NCI-H1092 treated with DMSO at 0.1 percent for 48 hours (cell line): ENCODE measurements at regions not wholly inside any gene's neighbourhood (a gene's known extent, or its start where the extent isn't known, plus 50 kb on each side); places are given as distances from the start of the nearest gene placed in this dataset.

Source experiments
- DNase-seq: peaks from one replicate; lab custom pipeline; 2025; lab: John Stamatoyannopoulos, UW

DNA sequence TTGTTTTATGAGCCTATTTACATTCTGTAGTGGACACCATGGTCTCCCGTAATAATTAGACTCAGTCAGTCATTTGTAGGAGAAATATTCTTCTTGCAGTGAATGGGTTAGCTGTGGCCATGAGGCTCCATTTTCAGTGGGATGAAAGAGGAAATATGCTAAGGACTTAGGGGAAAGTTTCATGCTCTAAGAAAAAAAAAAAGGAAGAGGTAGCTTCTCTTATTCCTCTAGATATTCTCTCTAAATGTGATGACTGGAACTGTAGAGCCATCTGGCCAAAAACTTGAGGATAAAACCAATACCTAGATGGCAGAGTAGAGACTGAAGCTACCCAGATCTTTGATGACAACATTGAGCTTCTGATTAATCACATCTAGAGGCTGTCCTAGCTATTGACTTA, 75.8 kb upstream of the SESN3 start:
- DNase-seq = no peak

DNA sequence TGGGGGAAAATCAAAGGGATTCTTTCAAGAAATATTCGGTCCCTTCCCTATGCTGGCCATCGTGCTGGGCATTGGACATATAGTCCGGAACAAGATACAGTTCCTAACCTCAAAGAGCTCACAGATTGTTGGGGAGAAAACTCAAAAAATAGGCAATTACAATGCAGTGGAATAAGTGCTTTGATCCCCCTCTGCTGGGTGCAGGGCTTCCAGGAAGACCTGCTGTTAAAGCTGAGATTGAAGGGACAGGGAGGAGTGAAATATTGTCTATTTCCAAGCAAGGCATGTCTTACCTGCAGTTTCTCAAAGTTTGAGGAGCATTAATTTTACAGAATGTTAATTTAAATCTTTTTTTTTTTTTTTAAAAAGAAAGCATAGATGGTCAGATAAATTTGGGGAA, 75.1 kb upstream of the SESN3 start:
- DNase-seq = no peak

DNA sequence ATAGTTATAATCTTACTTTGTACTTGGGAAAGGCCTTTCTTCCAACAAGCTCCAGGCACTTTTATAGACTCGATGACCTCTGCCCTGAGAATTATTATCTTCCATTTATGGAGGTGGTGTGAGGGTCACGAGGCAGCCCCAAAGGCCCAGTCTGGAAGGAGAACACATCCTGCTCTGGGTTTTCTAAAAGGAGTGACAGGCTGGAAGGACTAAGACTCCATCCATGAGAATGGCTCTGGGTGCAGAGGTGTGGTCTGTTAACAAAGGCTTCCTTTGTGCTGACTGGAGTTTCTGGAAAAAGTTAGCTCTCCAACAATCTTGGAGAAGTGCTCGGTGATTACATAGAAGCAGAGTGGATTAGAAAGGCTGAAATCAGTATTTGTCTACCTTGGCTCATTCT, 74.7 kb upstream of the SESN3 start:
- DNase-seq = no peak

DNA sequence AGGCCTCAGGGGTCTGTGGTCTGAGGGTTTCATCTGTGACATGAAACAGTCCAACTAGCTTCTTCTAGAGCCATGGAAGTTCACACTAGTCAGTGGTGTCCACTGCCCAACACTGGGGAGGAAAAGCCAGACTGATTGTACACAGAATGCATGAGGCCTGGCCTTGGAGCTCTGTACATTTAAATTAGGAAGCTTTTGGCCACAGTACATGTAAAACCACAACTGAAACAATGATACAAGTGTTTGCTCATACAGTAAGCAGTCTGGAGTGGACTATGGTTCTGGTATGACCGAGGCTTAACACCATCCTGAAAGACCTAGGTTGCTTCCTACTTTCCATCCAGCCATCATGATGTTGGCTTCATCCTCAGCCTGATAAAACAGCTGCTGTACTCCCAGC, 73.8 kb upstream of the SESN3 start:
- DNase-seq = no peak

DNA sequence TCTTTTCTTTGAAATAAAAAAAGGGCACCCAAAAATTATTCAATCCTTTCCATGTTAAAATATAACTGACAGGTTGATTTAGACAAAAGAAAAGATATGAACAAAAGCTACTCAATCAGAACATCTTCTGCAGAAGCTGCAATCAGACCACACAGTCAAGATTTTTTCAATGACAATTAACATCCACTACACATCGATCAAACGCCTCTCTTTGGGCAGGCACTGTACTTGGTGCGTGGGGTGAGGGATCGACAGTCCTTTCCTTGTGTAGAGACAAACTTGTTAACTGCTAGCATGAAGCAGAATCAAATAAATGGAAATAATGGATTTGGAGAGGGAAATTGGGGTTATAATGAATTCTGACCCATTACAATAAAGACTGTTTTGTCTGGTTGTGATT, 71.2 kb upstream of the SESN3 start:
- DNase-seq = no peak

DNA sequence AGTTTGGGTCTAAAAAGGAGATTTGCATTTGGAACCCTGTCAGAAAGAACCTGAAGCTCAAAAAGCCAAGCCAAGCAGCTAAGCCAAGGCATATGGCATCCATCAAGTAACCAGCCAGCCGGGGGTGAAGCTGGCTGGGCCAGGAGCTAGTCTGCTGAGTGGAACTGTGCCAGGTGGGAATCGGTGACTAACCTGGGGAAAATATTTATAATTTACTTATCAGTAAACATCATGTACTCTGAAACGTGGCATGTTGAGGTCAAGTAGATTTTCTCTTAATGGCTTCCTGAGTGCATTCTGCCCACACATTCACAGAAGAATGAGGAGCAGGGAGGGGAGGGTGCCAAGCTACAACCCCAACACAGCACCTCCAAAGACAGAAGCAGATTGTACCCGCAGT, 70.5 kb upstream of the SESN3 start:
- DNase-seq = peak; percentile 68

DNA sequence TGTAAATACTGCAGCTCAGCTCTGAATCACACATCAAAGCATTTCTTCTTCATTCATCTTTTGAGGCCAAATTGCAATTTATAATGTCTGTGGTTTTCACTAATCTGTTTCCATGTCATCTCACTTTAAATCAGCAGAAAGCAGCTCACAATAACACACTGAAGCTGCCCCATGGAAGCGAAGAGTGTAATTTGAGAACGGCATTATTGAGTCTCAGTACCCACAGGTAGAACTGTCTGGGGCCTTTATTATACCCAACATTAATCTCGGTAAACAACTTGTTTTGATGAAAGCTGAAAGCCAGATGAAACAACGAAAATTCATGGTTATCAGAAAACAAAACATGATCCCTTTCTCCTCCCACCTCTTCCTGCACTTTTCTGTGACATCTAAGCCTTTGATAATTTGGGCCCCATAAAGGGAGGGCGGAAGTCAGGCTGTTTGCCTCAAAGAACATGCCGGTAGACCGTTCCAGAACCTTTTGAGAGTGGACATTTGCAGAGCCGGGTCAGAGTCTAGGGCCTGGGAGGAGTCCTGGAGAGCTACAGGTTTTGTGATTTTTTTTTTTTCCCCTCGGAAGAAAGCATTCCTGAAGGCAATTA, 68.2 kb upstream of the SESN3 start:
- peak; percentile 59 for DNase-seq

DNA sequence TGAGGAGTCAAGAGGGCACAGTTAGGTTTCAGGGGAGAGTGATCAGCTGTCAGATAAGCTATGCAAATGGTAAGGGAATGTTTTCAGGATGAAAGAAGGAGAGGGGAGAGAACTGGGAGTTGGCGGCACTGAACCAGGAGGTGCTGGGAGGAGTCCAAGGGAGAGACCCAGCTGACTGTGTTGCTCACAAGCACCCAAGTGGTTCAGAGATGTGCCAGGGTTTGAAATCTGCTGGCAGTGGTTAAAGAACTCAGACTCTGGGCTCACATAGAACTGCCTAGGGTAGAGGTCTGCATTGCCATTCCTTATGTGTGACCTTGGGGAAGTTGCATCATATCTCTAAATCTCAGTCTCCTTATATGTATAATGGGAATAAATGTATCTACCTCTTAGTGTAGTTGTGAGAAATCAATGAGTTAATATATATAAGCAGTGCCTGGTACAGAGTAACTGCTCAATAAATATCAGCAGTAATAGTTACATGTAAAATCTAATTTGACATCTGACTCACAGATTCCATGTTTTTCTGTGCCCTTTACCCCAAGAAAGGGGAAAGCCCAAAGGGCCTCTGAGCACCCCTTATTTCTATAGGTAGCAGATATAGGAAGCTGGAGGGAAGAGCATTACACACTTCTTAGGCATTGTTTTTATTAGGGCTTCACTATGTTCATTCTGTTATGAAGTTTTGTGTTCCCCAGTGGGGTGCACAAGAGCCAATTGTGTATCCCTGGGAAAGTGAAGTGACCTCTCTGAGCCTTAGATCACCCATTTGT, 66.9 kb upstream of the SESN3 start:
- peak; percentile 71 for DNase-seq

DNA sequence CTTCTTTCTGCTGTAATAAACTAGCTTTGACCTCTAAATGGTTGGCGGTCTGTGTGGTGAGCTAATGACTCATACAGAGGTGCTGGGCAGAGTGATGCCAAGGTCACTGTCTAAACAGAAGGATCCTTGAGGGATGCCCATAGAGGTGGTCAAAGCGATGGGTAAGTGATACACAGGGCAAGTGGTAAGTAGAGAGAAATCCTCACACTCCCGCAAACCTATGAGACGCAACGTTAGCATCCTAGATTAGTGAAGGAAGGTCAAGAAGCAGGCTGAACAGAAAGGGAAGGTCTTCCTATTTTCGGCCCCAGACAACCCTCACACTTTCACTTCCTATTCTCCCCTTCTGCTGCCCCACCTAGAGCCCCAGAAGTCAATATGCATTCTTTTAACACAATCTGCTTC, 65.6 kb upstream of the SESN3 start:
- peak; percentile 93 for DNase-seq

DNA sequence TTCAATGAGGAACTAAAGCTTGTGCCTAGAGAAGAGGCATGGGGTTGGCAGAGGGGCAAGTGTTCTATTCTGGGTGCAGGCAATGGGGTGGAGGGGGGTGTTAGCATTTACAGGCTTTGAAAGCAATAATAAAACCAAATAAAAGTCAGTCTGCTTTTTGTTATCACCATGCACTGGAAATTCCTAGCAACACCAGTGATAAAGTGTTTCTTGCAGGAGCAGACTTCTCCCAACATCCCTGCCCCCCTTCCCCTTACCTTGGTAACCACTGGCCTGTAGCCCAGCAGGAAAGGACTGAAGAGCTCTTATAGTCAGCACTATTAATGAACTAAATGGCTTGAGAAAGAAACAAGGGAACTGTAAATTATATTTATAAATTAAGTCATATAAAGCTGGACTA, 65.2 kb upstream of the SESN3 start:
- peak; percentile 93 for DNase-seq

DNA sequence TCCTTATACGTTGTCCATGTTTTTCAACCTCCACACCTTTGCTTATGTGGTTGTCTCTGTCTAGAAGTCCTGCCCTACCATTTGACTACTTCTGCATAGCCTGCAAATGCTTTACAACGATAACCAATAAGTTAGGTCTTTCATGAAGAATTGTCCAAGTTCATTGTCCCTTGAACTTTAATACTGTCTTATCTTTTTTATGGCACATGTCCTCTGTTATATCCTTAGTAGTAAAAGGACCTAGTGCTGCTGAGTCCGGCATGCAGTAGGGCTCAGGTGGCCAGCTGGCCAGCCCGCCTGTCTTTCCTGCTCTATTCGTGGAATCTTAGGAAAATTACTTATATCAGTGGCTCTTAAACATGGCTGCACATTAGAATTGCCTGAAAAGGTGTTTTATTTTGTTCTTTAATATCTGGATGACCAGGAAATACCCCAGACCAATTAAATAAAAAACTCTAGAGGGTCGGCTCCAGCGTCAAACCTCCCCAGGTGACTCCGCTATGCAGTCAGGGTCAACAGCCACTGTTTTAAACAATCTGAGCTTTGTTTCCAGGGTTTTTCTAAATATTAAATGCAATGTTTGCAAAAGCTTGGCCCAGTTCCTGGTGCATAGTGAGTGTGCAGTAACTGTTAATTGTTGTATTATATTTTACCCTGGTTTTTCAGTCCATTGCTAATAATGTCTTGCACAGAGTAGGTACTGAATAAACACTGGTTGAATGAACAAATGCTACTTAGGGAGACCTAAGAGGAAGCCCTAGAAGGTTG, 64.6 kb upstream of the SESN3 start:
- DNase-seq = no peak

DNA sequence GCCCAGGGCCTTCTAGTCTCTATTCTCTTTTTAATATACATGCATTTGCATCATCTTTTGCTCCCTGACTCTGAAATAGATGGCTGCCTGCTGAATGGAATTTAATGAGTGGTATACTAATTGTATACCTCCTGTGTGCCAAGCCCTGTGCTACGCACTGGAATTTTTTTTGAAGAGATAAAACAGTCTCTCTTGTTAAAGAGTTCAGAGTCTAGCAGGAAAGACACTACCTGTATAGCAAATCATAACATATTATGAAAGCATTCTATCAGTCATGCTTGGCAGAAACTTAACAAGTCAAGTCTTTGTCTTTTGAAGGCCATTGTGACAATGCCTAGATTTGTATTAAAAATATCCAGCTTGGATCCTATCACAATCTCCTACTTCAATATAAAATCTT, 63.7 kb upstream of the SESN3 start:
- no peak for DNase-seq

DNA sequence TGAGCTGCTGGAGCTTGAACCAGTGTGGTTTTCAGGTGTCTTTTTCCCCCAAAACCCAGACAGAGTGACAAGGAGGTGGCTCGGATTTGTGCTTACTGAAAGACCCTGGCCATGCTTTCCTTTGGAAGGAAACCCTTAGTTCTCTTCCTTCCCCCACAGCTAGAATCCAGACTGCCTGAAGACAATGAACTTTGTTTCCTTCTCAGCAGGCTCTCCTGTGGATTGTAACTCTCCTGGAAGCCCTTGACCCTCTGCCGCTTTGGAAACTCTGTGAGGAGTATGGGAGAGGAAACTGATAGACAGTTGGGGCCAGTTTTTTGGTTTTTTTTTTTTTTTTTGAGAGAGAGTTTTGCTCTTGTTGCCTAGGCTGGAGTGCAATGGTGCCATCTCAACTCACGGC, 62.1 kb upstream of the SESN3 start:
- DNase-seq = no peak

DNA sequence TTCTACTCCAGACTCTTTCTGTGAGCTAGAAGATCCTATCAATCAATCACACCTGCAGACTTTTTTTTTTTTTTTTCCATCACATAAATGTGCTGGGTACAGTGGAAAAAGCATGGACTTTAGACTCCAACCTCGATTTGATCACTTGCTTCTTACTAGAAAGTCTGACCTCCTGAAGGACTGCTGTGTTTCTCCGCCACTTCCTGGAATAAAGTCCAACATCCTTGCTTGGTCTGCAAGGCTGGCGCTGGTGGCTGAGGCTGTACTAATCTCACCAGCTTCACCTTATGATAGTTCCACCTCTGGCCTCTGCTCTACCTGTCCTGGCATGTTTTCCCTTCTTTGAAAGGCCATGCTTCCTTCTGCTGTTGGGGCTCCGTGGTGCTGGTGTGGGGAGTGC, 60.9 kb upstream of the SESN3 start:
- no peak for DNase-seq

DNA sequence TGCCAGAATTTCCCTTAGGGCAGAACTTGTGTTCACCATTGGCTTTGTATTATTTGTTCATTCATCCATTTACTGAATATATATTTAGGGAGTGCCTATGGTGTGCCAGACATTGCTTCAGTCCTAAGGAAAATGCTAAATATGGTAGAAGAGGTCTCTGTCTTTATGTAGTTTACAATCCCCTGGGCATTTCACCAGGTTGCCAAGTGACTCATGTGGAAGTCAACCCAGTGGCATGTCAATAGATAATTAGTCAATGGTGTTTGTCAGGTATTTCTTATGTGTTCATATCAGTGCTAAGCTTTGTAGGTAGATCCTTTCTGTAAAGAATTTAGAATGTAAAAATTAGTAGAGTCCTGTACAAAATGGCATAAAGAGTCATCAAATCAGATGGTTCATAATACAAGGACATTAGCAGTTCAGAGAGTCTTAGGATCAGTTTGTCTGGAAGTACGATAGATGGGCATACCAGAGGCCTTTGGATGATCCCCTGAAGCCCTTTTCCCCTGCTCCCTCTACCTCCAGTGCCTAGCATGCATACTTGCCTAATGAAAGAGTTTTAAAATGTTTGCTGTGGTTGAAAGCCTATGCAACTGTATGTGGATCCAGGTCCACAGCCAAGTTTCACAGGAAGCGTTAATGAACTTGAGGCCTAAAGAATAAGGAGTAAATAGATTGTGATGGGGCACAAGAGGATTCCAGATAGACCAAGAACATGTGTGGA, 58.5 kb upstream of the SESN3 start:
- DNase-seq = no peak

DNA sequence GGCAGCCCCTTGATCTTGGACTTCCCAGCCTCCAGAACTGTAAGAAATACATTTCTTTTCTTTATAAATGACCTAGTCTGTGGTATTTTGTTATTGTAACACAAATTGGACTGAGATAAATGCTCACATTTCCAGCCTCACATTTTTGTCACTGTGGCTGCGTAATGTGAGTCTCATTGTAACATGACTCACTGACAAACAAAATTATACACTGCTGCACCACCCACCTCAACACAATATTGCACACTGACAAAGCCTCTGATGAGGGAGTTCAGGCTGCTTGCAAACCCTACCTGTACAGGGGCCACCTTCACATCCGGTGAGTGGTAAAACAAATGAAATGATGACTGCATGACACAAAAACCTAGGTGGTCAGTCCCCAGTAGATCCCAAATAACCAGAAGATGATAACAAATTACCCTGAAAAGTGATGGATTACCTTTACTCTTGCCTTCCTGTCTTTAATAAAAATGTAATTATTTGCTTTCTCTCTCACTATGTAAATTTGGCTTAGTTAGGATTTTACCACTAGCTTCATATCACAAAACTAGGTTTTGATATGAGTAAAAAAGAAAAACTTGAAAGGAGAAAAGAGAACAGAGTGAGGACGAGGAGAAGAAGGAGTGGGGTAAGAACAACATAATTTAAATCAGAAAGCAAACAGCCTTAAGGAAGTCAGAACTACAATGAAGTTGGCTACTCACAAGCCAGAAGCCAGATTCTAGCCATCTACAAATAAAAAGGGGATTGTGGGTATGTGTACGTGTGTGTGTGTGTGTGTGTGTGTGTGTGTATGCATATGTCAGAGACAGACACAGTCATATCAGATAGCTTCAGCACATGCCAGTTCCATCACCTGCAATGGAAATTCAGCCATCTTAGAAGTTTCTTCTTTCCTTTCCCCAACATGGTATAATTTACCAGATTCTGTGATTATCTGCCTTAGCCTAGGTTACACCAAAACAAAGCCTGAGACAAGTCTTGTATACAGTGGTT, 53.4 kb upstream of the SESN3 start:
- DNase-seq = no peak

DNA sequence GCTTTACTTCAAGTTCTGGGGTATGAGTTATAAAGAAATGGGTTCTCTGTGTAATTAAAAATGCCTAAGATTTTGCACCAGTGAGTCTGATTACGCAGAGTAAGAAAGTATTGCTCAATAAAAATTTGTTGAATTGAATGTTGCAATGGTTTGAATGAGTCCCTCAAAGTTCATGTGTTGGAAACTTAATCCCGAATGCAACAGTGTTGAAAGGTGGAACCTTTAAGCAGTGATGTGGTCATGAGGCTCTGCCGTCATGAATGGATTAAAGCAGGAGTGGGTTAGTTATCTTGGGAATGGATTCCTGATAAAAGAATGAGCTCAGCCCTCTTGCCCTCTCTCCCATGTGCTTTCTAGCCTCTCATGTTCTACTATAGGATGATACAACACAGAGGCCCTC, 52.6 kb upstream of the SESN3 start:
- no peak for DNase-seq

DNA sequence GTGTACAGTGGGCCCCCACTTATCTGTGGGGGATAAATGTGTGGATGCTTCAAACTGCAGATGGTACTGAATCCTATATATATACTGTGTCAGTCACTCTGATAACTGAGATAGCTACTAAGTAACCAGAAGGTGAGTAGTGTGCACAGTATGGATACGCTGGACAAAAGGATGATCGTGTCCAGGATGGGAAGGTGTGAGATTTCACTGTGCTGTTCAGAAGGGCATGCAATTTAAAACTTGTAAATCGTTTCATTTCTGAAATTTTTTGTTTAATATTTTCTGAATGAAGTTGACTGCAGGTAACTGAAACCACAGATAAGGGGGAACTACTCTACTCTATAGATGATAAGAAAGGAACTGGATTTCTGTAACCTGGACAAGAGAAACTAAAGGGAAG, 52.1 kb upstream of the SESN3 start:
- no peak for DNase-seq

DNA sequence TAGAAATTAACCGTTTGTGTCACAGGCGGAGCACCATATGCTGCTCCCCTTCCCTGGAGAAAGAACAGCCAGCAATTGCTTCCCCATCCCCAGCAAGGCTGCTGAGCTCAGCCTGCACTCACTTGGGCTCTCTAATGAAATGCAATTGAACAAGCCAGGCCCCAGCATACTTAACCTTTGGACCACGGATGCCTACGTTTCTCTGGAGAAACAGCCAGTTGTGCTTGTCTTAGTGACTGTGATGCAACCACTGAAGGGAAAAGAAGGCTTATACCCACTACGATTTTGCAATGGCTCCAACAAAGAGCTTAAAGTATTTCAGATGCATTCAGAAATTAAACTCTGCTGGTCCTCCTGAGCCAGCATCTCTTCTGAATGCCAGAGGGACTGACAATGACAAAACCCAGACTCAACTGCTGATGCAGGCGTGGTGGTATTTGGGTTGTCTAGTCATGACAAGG, 51.3 kb upstream of the SESN3 start:
- no peak for DNase-seq
